NCI-H2227 (cell line): ENCODE measurements at regions not wholly inside any gene's neighbourhood (a gene's known extent, or its start where the extent isn't known, plus 50 kb on each side); places are given as distances from the start of the nearest gene placed in this dataset.

Experiments
- DNase-seq: peaks from one replicate; lab custom pipeline; 2025; ENCODE audit not compliant: unreplicated experiment; lab: John Stamatoyannopoulos, UW

DNA sequence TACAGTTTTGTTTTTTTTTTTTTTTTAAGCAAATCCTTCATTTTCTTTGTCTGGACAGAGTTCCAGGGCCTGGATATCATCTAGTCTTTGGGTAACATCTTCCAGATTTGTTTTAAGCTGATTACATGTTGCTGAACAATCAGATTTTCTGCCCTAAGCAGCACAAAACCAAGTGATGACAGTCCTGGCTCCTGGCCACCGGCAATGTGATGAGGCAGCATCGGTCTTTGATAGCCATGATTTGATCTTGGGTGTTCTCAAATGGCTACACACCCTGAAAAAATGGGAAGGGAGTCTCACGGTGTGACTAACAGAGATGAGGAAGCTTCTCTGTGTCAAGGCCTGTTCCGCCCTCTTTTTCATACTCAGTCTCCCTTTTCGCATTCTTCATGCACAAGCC lies 708.6 kb upstream of the ZEB2 start:
- DNase-seq: no peak

DNA sequence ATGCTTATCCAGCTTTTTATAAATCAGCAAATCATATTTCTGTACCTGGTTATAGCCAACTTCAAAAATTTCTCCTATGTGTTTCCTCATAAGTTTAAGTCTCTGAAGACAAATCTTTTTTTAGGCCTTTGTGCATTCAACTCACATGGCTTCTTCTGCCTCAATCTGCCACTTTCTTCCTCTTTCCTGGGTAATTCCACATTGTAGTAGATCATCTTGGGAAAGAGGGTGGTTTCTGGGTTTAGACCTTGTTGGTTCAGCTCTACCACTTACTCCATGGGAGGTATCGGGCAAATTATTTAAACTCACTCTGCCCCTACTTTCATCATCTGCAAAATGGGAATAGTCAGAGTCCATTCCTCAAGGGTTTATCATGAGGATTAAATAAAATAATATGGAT lies 707.0 kb upstream of the ZEB2 start:
- DNase-seq: no peak

DNA sequence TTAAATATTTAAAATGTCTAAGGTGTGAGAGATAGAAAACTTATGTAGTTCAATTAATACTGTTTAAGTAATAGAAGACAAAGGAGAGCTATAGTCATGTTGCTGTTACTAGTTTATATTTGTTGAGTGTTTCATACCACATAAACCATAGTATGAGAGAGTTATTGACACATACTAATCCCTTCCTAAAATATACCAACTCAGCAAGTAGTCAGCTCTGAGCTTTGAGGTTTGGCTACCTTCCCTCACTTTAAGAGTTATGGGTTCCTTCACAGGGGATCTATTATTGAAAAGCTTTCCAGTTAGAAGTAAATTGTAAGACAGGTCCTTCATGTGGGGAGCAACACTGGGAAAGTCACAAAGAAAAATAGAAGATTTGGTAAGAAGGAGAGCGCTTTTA lies 701.6 kb upstream of the ZEB2 start:
- no peak for DNase-seq

DNA sequence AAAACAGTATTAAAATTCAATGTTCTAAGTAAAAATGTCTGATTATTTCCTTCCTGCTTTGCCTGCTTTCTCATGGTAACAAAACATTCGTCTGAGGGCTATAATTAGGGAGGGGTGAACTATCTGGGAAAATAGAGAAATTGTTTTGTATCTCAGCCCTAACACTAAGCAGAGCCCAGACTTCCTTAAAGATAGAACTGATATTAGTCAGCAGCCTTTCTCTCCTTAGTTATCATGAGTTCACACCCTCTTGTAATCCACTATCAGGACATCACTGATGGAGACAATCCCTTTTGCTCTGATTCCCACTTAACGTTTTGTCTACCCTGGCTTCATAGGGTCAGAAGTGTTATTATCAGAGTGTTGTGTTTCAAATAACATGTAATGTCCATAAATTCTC lies 701.1 kb upstream of the ZEB2 start:
- no peak for DNase-seq

DNA sequence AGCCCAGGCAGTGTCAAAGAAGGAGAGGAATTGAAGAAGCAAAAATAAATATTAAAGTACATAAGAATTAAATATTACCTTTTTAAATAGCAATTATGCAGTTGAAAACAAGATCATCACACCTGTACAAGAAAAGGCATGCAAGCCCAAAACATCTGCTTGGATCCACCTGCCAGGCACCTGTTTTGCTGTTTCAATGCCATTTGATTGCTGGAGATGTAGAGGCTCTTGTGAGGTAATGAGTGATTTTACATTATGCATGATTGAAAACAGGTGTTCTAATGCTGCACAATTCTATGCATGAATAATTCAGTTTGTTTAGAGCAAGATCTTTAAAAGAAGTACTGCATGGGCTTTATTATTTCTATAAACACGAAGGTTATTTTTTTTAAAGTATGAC lies 700.6 kb upstream of the ZEB2 start:
- no peak for DNase-seq

DNA sequence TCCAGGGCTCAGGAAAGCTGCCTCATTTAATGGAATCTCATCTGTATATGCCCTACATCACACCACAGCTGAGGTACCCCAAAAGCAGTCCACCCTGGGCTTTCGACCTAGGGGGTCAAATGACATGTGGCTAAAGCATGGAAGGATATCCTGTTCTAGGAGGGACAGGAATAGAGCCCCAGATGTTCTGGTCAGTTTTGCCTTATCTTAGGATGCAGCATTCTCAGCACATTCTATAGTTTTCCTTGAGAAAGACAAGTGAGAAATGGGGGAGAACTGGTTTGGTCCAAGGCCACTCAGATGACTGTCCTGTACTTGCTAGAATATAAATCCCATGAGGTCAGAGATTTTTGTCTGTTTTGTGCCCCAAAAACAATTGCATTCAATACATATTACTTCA lies 688.0 kb upstream of the ZEB2 start:
- no peak for DNase-seq

DNA sequence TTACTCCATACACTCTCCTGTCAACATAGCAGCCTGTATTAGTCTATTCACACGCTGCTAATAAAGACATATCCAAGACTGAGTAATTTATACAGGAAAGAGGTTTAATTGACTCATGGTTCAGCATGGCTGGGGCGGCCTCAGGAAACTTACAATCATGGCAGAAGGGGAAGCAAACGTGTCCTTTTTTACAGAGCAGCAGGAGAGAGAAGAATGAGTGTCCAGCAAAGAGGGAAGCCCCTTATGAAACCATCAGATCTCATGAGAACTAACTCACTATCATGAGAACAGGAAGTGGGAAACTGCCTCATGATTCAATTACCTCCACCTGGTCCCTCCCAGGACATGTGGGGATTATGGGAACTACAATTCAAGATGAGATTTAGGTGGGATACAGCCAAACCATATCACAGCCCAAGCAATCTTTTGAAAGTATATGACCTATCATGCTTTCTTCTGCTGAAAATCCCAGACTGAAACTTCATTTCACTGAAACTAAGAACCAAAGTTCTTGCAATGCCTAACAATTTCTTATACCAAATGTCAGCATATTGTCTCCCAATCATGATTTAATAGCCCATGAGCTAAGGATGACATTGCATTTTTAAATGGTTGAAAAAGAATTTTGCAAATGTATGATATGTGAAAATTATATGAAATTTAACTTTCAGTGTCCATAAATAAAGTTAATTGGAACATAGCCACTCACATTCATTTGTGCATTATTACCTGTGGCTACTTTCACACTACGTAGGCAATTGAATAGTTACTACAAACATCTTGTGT lies 686.8 kb upstream of the ZEB2 start:
- no peak for DNase-seq

DNA sequence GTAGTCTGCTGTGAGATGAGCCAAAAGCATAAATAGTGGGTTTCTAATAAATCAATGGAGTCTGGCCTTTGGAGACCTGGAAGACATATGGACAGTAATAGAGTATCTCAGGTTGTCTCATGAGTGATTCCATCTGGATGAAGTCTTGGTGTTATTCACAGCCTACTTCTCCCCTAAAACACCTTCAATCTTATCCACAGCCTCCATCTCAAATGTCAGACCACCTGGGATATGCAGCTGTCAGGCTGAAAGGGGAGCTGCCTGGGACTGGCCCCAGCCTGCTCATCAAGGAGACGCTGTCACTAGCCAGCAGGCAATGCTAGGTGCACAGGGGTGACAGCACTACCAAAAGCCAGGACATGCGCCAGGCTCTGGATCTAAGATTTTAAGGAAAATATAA lies 684.0 kb upstream of the ZEB2 start:
- no peak for DNase-seq

DNA sequence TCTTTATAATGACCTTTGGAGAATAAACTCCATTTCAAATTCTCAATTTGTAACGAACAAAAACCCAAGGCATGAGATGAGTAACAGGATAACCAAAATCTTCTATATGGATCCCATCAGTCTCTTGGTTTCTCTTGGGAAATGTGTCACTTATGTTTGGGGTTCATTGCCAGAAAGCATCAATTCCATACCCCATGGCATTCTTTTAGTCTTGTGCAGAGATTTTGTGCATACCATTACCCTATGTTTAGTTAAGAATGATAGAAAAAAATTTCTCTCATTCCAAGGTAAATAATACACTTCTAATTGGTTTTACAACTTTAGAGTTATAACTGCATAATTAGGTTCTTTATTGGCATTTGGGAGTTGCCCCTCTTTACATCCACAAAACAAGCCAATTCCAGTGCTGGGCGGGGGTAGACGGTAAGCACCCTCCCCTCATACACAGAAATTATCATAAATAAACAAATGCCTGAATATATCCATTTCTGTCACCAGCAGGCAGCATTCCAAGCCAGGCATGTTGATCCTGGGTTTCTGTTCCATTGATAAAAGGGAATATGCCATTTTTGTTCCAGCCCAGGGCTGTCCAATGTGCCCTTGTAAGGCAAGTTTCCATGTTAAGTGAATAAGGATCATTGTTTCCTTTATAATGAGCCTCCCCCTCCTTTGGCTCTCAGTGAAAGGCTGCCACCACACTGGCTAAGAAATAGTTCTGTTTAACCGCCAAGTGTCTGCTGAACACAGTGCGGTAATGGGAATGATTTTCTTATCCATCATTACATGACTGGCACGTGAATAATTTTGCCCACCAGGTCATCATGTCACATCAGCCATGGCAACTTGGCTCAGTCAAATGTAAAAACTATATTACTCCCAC lies 680.1 kb upstream of the ZEB2 start:
- no peak for DNase-seq

DNA sequence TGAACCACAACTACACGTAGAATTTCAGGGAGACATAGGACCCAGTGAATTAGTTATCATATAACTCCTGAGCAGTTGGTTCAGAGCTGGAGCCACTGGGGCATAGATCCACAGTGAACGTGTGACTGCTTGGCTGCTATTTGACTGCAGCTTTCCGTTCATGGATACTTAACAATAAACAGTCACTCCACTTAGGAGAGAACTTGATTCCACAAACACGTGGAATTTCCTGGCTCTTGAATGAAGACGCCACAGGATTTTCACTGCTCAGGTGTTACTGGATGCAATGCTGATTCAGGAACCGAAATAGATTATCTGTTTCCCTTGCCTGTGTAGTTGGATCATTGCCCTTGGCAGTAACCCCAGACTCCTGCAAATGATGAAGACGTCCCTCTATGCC lies 679.1 kb upstream of the ZEB2 start:
- no peak for DNase-seq

DNA sequence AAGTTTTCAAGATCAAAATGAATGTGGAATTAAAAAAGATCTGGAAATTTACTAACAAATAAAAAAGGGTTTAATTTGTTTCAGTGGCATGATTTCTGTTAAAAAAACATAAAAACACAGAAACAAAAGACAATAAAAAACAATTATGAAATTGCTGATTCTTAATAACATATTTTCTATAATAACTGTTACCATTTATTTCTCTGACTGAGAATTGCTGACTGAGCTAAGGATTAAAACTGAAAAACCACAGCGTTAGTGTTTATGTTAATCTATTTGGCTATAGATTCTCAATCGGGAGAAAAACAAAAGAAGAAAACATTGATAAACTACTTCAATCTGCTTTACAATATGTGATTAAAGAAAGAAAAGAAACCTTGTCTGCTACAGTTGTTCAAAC lies 678.6 kb upstream of the ZEB2 start:
- no peak for DNase-seq

DNA sequence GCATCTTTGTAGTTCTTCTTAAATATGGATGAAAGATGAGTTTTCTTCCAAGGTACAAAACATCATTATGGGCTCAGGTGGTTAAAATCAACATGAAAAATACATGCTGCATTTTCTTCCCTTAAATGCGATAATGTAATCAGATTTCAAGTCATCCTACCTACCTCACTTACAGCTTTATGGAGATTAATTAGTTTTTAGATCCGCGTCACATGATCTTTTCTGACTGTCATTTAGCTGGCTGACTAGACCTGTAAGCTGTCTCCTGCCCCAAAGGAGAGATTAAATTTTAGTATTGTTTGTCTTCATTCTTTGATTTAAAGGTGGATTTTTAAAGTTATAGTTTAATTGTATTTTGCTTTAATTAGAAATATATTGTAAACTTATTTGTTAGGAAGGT lies 678.0 kb upstream of the ZEB2 start:
- no peak for DNase-seq

DNA sequence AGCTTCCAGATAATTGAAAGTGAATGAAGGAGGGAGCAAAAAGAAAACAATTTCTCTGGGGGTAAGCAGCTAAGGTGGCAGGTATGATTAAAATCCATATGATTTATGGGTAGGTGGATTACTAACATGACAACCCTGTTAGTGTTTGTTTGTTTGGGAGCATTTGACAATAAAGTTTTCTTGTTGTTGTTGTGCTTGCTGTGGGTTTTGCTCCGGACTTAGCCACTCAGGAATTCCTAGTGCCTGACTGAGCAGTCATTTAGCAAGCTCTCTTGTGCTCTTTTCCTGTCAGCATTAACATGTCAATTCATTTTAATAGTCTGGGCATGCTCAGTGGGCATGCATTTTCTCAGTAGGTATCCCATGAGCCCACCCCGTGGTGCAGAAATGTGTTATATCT lies 674.8 kb upstream of the ZEB2 start:
- no peak for DNase-seq

DNA sequence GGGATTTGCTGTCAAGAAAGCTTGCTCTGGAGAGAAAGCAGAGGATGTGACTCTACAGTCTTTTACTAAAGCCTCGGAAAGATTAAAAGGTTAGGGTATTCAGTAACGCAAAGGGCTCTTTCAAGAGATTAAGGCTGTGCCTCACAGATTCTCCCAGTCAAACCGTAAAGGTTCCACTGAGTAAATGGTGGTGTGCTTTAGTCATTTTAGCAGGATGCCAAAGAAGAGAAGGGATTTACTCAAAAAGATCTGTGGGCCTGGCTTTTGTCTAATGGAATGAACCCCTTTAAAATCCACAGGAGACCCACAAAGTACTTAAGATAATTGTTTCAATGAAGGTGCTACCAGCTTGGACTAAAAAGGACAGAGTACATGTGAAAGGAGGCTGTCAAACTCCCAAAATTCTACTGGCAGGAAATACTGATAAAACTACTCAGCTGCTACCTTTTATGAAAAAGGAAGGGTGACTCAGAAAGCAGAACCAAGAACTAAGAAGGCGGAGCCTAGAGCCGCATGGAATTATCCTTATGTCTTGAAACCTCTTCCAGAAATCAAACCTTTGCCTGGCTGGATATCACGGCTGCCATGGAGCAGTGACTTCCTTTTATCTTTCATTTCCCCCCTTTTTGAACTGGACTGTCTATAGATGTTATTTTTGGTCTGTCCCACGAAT lies 670.2 kb upstream of the ZEB2 start:
- DNase-seq: no peak

DNA sequence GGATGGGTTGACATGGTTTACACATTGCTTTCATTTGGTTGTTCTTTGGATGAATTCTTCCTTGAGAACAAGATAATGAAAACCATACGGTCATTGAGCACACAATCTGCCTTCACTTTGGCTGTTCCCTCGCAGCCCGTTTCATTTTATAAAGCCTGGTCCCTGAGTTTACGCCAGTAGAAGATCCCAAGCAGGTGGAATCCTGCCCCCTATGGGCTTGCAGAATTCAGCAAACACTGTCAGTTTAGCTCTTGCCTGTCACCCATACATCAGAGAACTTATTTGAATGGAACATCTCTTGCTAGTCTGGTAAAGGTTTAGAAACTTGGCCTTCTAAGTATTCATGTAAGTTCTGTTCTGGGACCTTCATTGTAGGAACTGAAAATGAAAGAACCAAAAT lies 666.4 kb upstream of the ZEB2 start:
- DNase-seq: no peak

DNA sequence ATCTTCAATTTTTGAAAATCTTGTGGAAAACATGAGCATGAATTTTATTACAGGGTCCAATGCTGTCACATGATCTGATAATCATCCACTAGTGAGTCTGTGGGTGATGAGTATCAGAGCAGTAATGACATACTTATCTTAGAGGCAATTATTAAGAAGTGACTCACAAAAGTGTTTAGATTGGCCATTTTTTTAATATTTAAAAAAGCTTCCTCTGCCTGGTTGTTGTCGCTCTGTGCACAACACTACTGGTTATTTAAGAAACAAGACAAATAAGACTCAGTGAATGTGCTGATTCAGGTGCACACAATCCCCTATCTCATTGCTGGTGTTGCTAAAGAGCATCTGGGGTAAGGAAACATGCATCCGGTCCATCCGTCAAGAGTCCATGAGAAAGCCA lies 665.8 kb upstream of the ZEB2 start:
- DNase-seq: no peak

DNA sequence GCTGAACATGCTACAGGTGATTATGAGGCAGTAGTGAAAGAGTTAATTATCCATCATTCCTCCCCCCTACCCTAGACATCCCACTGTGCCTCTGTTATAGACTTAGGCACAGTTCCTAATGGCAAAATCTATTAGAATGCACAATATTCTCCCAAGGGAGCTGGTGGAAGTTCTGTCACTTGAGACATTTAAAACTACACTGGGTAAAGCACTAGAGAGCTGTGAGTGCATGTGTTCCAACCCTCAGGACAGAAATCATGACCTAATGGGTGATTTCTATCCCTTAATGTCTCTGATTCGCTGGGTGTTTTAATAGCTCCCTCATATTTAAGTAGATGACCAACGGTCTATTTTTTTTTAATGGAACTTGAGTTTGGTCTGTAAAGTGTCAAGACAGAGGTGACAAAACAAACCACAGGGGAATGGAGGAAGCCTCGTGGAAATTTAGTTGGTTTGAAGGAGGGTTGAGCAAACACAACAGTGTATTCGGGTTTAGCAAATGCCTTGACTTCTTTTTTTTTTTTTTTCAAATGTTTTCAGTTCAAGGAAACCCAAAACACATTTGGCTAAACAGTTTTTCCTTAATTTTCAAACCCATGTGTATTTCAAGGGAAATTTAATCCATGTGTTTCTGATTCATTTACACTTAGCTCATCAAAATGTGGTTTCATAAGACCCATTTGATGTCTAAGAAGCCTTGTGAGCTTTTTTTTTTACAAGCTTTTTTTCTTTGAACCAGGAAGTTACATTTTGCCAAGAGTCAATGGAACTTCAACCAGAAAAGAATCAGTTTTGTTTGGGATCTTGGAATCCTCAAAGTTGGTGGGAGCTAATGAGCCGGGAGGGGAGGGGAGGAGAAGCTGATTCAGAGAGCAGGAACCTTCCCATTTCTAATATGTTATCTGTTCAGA lies 665.1 kb upstream of the ZEB2 start:
- no peak for DNase-seq

DNA sequence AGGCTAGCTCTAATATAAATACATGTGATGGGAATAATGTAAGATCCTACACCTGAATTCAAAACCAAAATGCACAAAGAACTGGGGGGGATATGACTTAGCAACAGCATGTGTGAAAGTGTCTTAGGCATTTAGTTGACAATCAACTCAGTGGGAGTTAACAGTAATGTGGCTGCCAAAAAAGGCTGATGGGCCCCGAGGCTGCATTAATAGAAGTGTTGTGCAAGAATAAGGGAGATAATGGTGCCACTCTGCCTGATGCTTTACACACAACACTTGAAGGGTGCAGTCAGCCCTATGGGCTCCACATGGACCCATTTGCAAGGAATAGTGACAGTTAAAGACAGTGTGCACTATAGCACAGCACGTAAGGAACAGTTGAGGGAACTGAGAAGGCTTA lies 649.4 kb upstream of the ZEB2 start:
- no peak for DNase-seq

DNA sequence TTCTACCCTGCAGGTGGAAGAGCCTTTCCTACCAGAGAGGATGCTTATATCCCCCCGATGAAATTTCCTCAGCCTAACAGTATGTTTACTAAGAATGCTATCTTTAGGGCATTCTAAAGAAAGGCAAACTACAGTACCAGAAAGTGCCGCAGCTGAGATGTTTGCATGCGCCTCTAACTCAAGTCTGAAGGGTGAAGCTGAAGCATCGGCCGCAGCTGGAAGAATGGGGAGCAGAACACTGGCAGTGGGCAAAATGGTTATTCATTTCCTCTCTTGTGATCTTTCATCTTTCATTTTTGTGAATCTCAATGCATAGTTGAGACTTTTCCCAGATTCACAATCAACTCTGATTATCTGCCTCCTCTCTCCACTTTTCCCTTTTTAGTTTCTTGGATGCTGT lies 648.2 kb upstream of the ZEB2 start:
- DNase-seq: no peak

DNA sequence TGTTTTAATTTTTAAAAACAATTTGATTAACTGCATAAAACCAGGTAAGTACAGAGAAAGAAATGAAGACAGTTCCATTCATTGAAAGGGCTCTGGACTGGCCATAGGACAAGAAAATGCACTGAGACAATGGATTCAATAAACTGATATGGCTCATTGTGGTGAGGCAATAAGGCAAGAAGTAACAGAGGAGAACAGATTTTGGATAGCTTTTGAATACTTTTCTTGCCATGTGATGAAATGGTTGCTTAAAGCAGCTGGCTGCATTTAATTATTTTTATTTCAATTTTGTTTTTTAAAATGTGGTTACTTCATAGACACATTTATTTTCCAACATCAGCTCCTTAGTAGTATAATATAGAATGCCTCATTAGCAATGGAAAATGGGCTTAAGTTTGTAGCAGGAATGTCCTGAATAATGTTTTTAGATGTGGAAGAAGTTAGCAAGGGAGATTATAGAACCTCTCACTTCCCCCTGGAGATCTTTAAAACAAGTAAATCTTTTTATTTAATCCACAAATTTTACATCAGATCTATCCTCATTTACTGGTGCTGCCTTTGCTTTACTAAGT lies 646.9 kb upstream of the ZEB2 start:
- DNase-seq: no peak

DNA sequence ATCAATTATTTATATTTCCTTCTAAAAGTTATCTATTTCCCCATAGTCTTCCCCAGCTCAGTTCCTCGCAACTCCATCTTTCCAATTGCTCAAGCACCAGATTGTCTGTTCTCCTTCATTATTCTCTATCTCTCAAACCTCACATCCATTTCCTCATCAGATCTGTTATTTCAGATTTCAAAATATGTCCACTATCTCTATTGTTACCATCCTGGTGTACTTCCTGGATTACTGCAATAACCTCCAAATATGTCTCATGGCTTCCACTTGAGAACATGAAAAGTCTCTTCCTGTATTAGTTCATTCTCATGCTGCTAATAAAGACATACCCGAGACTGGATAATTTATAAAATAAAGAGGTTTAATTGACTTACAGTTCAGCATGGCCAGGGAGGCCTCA lies 641.7 kb upstream of the ZEB2 start:
- DNase-seq: no peak
